Pancreas (tissue), 10 donors: ENCODE measurements at regions not wholly inside any gene's neighbourhood (a gene's known extent, or its start where the extent isn't known, plus 50 kb on each side); places are given as distances from the start of the nearest gene placed in this dataset.

Source experiments
- ATAC-seq, 4 donors: fragments of 200-7000 bp; cut with Tn5 transposase; one replicate each; pipeline versions ENCODE4 v1.8.0 to v1.9.1; 2020; ENCODE audit warnings: mild to moderate bottlenecking in 4 of 4, moderate library complexity in 4 of 4
- DNase-seq, 6 donors: peaks; one replicate each; pipeline ENCODE4 v3.0.0-alpha.2; 2020
- FAIRE-seq: peaks from 2 replicates; lab custom pipeline; 2012; peaks lifted over from hg19 to GRCh38; lab: Jason Lieb, UNC
- H3K27ac ChIP-seq, 4 donors: fragments of 200-600 bp; sonication (generic); 1 replicate in 3 of 4; 2 replicates in 1 of 4; pipeline versions ENCODE4 v1.5.0 to v1.8.0; 2020
- H3K27me3 ChIP-seq, 4 donors: fragments of 200-600 bp; one replicate each; pipeline ENCODE4 v1.8.0; 2021
- H3K36me3 ChIP-seq, 3 donors: fragments of 200-600 bp; sonication (generic) in 1 of 3; one replicate each; pipeline versions ENCODE4 v1.5.0 to v1.8.0; 2020 to 2021
- H3K4me1 ChIP-seq, 3 donors: fragments of 200-600 bp; one replicate each; pipeline ENCODE4 v1.8.0; 2021
- H3K4me3 ChIP-seq, 4 donors: fragments of 200-600 bp; sonication (generic) in 2 of 4; one replicate each; pipeline versions ENCODE4 v1.5.0 to v1.8.0; 2020 to 2021
- H3K9me3 ChIP-seq, 4 donors: fragments of 200-600 bp; one replicate each; pipeline ENCODE4 v1.8.0; 2021
- WGBS, 2 donors: extraction: QIAGEN DNeasy Blood & Tissue Kit; methylation state at CpG; one replicate each; pipeline ENCODE4 v1.1.7; 2013; 5-methylcytosine and 5-hydroxymethylcytosine counted together
- intact Hi-C, 3 donors: fragments of 100-400 bp; cut with DNase I; formaldehyde crosslinking; loops; one replicate each; pipeline versions ENCODE4 v1.11.1 to v1.14.2; 2022
- TF ChIP-seq, protein P1 (sequence below), 4 donors: fragments of 200-600 bp; sonication (generic) in 3 of 4; IDR thresholded peaks; one replicate each; pipeline versions ENCODE4 v1.5.0 to v1.8.0; 2021; ENCODE audit warnings: antibody characterized with exemption in 4 of 4
- donor health status: healthy with polysubstance abuse.
- donor health status: DM: no; HTN: no; CAD: no; lungs with moderate emphysema.
- donor health status: DM: no; HTN: no; CAD: no.
- donor health status: control.
- donor health status: control.
- donor health status: Bipolar disorder and iron deficiency.
- donor health status: DM: yes; HTN: yes; CAD: no.
- donor health status: DM: no; HTN: no; CAD: no.
- donor health status: DM: no; HTN: no; CAD: no.
- donor health status: DM: yes; HTN: yes; CAD: no.

DNA sequence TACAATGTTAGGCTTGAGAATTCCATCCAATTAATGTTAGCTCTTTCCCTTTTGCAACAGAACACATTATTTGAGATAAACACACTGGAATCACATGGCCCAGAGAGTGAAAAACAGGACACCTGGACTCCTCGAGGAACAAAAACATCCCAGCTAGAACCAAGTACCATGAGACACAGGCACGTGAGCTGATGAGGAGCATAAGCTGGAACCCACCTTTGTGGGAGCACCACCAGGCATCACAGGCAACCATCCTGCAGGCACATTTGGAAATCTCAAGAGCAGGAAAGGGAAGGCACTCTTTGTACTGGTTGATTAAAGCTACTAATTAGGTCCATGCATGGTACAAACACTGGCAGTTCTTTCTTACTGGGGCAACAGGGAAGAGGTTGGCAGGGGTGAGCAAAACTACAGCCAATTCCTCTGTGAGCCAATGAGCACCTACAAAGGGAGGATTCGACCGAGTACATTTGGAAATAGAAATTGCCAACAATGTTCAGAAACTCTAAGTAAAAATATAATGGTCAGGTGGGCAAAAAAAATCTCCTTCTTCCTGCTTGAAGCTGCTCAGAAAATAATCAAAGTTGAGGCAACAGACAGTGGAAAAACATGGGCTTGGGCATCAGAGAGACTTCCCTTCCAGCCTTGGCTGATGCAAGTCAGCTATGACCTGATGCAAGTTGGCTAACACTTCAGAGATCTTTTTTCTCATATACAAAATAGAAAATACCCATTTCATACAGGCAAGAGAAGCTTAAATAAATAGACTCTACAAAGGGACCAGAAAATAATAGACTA is 216.7 kb downstream of the NUAK1 start:
- Histone ChIP-seq H3K36me3 (no peaks in the 10 kb centered on the region), H3K27ac (no peak overlapping the region), H3K4me1 (no peaks in the 10 kb centered on the region), H3K27me3 (no peaks in the 10 kb centered on the region), H3K4me3 (no peak overlapping the region), H3K9me3 (no peaks in the 10 kb centered on the region)
- TF ChIP-seq, protein P1, sequence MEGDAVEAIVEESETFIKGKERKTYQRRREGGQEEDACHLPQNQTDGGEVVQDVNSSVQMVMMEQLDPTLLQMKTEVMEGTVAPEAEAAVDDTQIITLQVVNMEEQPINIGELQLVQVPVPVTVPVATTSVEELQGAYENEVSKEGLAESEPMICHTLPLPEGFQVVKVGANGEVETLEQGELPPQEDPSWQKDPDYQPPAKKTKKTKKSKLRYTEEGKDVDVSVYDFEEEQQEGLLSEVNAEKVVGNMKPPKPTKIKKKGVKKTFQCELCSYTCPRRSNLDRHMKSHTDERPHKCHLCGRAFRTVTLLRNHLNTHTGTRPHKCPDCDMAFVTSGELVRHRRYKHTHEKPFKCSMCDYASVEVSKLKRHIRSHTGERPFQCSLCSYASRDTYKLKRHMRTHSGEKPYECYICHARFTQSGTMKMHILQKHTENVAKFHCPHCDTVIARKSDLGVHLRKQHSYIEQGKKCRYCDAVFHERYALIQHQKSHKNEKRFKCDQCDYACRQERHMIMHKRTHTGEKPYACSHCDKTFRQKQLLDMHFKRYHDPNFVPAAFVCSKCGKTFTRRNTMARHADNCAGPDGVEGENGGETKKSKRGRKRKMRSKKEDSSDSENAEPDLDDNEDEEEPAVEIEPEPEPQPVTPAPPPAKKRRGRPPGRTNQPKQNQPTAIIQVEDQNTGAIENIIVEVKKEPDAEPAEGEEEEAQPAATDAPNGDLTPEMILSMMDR (IDR thresholded peaks at IDR 0.05) = no peak
- no peak for ATAC-seq
- WGBS, 2 donors = 62 to 63% methylated on average over 4 of the region's 4 CpGs
- FAIRE-seq = no peak
- intact Hi-C loops = no loop called here
- no peak for DNase-seq

DNA sequence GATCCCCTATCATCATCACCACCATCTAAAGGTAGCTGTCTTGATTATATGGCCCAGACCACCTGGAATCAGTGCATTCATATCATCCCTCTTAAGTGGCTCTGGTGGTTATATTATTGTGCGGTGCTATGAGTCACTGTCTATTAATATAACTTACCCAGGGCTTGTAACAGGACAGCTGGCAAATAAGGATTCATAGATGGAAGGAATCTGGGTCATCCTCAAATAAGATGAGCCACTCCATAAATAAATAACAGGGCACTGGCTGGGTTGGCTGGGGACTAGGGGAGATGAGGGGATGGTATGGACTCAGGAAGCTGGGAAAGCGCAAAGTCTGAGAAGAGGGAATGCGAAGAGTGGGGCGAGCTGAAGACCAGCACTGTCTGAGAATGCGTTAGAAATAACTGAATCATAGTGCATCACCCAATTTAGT is 216.1 kb downstream of the NUAK1 start:
- no peaks in the 10 kb centered on the region for H3K4me1 ChIP-seq
- H3K27ac ChIP-seq = no peak overlapping the region
- ATAC-seq = peak in 1 of 4 donors; percentile 22

DNA sequence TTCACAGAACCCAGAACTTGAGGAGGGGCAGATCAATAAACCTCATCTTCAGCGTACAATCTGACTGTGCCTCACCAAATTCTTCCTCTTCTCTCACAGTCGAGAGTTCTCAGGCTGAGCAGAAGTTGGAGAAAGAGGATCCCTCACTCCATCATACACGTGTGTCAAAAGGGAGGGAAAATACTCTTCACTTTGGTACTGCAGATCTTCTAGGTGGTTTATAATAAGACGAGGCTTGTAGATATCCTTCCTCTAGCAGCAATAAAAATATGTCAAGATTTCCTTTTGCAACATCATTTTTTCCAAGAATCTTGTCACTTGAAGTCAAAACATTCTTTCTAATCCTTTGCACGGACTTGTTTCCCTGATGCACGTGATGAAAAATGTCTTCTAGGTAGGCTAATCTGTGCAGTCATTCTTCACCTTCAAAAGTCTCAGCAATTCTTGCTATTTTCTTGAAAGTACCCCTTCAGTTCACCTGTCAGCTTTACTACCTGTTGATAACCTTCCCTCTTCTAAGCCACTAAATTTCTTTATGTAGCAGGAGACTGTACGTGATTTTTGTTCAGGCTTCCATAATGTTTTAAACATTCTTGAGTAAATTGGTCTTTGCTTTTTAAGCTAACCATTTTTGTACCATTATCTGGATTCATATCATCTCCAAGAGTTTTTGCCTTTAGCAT is 214.1 kb downstream of the NUAK1 start:
- no peak for ATAC-seq
- WGBS, 2 donors = 46 to 60% methylated on average over 7 of the region's 7 CpGs
- FAIRE-seq = no peak
- Histone ChIP-seq H3K9me3 (no peaks in the 10 kb centered on the region), H3K4me3 (no peak overlapping the region), H3K4me1 (no peaks in the 10 kb centered on the region), H3K27me3 (no peaks in the 10 kb centered on the region), H3K36me3 (no peaks in the 10 kb centered on the region), H3K27ac (no peak overlapping the region)
- intact Hi-C loops = no loop called here
- no peak for DNase-seq
- TF ChIP-seq, protein P1 (IDR thresholded peaks at IDR 0.05) = no peak

More for the DNA sequence above, 216.1 kb downstream of the NUAK1 start:
- Histone ChIP-seq H3K36me3 (no peaks in the 10 kb centered on the region), H3K4me3 (no peak overlapping the region), H3K27me3 (no peaks in the 10 kb centered on the region), H3K9me3 (no peaks in the 10 kb centered on the region)
- intact Hi-C loops = no loop called here
- DNase-seq (no peak), FAIRE-seq (no peak)
- 84 to 88% methylated on average over 5 of the region's 5 CpGs for WGBS, 2 donors
- TF ChIP-seq, protein P1 (IDR thresholded peaks at IDR 0.05) = no peak

DNA sequence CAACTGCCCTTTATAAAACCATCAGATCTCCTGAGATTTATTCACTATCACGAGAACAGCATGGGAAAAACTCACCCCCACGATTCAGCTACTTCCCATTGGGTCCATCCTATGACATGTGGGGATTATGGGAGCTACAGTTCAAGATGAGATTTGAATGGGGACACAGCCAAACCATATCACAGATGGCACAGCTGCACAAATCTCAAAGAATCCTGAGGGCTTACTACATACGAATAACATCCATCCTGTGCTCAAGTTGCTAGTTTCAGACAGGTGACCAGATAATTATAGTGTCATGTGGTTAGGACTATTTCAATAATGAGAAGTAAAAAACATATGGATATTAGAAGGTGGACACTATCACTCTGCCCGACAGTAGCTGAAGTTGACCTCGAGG is 211.2 kb downstream of the NUAK1 start:
- TF ChIP-seq, protein P1 (IDR thresholded peaks at IDR 0.05) = no peak
- Histone ChIP-seq H3K9me3 (no peaks in the 10 kb centered on the region), H3K4me1 (no peaks in the 10 kb centered on the region), H3K36me3 (no peaks in the 10 kb centered on the region), H3K4me3 (no peak overlapping the region), H3K27ac (no peak overlapping the region), H3K27me3 (no peaks in the 10 kb centered on the region)
- ATAC-seq (no peak), DNase-seq (no peak), FAIRE-seq (no peak)
- intact Hi-C loops = no loop called here
- WGBS, 2 donors = 70% methylated on average over 5 of the region's 5 CpGs
